SK-N-SH (cell line): ENCODE measurements at regions not wholly inside any gene's neighbourhood (a gene's known extent, or its start where the extent isn't known, plus 50 kb on each side); places are given as distances from the start of the nearest gene placed in this dataset.

ENCODE experiments used
- FOXJ3 ChIP-seq: sonication (generic); formaldehyde crosslinking; IDR thresholded peaks from 2 replicates; pipeline ENCODE4 v1.5.1; 2020; ENCODE audit warnings: mild to moderate bottlenecking, missing genetic modification reagents
- GABPA ChIP-seq: IDR thresholded peaks from 2 replicates; pipeline ENCODE4 v1.4.0; 2012; ENCODE audit warnings: low read depth, mild to moderate bottlenecking
- JUND ChIP-seq: IDR thresholded peaks from 2 replicates; pipeline ENCODE4 v1.4.0; 2012
- POLR2AphosphoS5 ChIP-seq: IDR thresholded peaks from 2 replicates; pipeline ENCODE4 v1.6.1; 2012; ENCODE audit warnings: low read depth, low read length
- RXRA ChIP-seq: IDR thresholded peaks from 2 replicates; pipeline ENCODE4 v1.4.0; 2012; ENCODE audit warnings: low read depth, mild to moderate bottlenecking, borderline replicate concordance
- SIN3A ChIP-seq: IDR thresholded peaks from 2 replicates; pipeline ENCODE4 v1.6.1; 2012; ENCODE audit warnings: low read depth, mild to moderate bottlenecking, low read length, moderate library complexity, borderline replicate concordance
- USF1 ChIP-seq: IDR thresholded peaks from 2 replicates; pipeline ENCODE4 v1.4.0; 2012; ENCODE audit warnings: low read depth, borderline replicate concordance
- TF ChIP-seq, protein P1 (sequence below): fragments of 200-600 bp; sonication (generic); IDR thresholded peaks from 2 replicates; pipeline ENCODE4 v1.6.1; 2017; ENCODE audit warnings: antibody characterized with exemption, mild to moderate bottlenecking, moderate library complexity

DNA sequence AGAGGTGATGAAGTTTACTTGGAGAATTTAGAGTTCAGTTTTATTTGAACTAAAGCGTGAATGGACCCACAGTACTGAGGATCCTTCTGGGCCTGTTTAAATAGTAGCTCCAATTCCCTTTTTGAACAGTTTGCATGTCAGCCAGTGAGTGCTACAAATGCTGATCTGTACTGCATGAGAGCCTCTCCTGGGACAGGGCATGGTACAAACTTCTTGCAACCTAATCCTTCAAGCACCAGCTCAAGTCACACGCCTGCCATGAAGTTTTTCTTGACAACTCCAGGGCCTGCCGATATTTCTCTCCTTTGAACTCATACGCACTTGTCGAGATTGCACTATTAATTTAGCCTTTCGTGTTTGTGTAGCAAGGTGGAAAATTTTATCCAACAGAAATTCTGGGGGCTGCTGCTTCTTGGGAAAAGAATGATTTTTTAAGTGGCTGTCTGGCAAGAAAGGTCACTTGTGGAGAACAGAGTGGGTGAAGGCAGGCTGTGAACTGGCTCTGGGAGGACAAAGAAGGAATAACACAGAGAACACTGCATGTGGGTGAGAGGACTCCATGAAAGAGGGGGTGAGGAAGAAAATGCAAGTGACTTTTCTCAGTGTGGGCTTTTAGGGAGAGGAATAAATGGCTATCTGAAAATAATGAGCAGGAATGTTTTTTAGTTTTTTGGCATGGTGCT lies 192.5 kb downstream of the NDFIP2 start:
- no peak for TF ChIP-seq RXRA
- TF ChIP-seq, protein P1, sequence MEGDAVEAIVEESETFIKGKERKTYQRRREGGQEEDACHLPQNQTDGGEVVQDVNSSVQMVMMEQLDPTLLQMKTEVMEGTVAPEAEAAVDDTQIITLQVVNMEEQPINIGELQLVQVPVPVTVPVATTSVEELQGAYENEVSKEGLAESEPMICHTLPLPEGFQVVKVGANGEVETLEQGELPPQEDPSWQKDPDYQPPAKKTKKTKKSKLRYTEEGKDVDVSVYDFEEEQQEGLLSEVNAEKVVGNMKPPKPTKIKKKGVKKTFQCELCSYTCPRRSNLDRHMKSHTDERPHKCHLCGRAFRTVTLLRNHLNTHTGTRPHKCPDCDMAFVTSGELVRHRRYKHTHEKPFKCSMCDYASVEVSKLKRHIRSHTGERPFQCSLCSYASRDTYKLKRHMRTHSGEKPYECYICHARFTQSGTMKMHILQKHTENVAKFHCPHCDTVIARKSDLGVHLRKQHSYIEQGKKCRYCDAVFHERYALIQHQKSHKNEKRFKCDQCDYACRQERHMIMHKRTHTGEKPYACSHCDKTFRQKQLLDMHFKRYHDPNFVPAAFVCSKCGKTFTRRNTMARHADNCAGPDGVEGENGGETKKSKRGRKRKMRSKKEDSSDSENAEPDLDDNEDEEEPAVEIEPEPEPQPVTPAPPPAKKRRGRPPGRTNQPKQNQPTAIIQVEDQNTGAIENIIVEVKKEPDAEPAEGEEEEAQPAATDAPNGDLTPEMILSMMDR, result no peak
- TF ChIP-seq USF1, result no peak
- TF ChIP-seq POLR2AphosphoS5, result no peak
- TF ChIP-seq GABPA, result no peak
- TF ChIP-seq SIN3A, result no peak
- no peak for TF ChIP-seq JUND
- TF ChIP-seq FOXJ3, result no peak
